GM21447 (cell line): ENCODE measurements at regions not wholly inside any gene's neighbourhood (a gene's known extent, or its start where the extent isn't known, plus 50 kb on each side); places are given as distances from the start of the nearest gene placed in this dataset.

ENCODE experiments used
- ATAC-seq: cut with Tn5 transposase; IDR thresholded peaks from one replicate; pipeline ENCODE4 v1.9.1; 2021; ENCODE audit not compliant: unreplicated experiment

GRCh38 chr6:155738602-155739105 is 283.0 kb upstream of the NOX3 start:
- no peak for ATAC-seq

GRCh38 chr6:155717374-155717773 is 261.7 kb upstream of the NOX3 start:
- ATAC-seq = no peak

DNA sequence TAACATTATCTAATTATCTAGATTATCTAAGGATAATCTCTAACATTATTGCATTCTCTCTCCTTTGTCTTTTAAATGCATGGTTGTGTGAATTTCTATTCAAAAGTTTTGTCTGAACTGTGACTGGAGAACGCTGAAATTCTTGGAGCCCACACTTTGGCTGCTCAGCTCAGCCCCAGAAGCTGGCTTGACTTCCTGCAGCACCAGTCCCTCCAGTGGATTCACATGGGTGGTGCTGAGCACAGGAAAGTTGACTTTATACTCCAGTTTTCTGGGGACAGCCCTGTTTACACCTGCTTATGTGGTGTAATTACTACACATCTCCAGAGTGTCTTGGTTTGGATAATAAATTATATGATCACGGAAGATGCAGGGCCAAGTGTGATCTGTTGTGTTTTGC is 255.1 kb upstream of the NOX3 start:
- no peak for ATAC-seq

DNA sequence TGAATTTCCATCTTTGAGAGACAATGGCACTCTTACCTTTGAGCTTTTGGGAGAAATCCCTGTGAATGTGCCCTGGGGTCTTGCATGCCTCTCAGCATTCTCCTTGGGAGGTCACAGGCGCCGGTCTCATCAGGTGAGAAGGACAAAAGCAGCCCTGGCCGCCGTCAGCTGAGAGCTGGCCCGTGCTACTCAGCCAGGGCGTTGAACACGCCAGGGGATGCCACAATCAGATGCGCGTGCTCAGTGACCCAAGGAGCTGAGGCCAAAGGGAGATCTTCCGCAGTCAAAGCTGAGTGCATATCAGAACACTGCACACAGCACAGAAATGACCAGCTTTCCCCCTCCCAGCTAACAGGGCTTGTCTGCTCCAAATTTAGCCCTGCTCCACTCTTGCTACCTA is 253.6 kb upstream of the NOX3 start:
- ATAC-seq = no peak

DNA sequence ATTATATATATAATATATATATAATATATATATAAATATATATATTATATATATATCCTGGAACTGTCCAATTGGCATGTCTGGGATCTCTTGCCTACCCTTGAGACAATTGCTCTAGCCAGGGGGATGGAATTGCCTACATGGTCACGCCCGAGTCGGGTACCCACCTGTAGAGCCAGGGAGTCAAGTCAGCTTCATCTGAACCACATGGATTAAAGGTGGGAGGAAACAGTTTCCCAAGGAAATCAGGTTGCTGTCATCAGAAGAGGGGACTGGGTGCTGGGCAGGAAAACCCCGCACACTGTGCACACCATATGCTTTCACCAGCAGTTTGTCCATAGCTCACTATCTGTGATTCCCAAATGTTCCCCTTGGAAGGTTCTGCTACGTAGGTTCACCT is 252.5 kb upstream of the NOX3 start:
- ATAC-seq = no peak

GRCh38 chr6:155706806-155707205 is 251.2 kb upstream of the NOX3 start:
- no peak for ATAC-seq

DNA sequence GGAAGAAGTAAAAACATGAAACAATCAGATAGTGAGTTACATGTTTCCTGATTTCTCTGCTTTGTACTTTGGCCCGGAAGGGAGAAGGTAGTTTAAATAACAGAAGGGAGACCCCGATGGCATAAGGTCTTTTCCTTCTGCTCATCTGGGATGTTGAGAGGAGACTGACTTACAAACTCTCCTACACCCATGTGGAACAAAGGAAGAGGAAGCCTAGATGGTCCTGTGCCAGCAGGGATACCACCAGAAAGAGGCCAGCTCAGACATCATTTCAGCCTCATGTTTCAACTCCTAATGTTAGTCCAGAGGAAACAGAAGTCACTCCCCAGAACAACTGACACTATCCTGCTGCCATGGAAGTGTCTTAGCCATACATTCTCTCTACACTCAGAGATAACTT is 250.7 kb upstream of the NOX3 start:
- ATAC-seq = no peak

GRCh38 chr6:155701342-155701741 is 245.7 kb upstream of the NOX3 start:
- no peak for ATAC-seq

DNA sequence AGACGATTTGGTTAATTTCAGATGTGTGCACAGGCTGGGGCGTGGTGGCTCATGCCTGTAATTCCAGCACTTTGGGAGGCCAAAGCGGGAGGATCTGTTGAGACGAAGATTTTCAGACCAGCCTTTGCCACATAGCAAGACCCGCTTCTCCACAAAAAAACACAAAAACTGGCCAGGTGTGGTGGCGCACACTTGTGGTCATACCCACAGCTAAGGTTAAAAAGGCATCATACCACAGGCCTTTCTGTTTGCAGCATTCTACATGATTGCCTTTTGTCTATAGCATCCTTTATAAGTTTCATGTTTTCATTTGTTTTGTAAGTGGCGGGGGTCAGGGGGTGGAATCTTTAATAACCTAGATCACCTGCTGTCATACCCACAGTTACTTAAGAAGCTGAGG is 239.9 kb upstream of the NOX3 start:
- ATAC-seq = no peak

DNA sequence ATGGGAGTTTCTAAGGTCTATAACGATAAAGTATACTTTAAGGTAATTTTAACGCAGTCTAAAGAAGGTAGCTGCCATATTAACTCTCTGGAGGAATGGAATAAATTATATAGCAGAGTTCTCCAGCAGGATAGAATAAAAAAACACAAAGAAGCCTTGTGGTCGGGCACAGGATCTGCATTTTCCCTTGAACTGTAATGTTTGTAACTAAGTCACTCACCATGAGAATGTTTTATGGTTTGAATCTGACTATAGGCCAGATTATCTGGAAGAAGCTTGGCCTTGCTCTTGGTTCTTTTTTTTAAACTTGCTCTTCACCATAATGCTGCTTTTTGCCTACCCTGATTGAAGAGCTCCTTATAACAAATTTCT is 238.8 kb upstream of the NOX3 start:
- ATAC-seq = no peak

GRCh38 chr6:155693573-155694418 is 238.2 kb upstream of the NOX3 start:
- no peak for ATAC-seq

- no peak for ATAC-seq
Observed at GRCh38 chr6:155690820-155691219, 235.2 kb upstream of the NOX3 start.

DNA sequence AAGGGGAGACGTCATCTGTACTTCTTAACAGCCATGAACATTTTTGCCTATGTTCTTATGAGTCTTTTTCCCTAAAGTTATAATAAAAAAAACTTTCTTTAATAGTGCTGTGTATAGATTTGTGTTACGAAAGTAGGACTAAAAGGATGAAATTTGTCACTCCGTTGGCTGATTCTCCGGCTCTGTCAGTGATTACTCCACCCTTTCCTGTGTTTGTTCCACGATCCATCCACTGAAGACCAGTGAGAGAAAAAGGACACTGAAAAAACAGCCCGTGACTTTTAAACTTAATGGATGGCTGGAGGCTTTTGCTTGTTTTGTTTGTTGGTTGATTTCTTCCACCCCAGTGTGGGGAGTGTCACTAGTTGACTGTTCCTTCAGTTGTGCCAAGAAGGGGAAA is 232.0 kb upstream of the NOX3 start:
- ATAC-seq = no peak

DNA sequence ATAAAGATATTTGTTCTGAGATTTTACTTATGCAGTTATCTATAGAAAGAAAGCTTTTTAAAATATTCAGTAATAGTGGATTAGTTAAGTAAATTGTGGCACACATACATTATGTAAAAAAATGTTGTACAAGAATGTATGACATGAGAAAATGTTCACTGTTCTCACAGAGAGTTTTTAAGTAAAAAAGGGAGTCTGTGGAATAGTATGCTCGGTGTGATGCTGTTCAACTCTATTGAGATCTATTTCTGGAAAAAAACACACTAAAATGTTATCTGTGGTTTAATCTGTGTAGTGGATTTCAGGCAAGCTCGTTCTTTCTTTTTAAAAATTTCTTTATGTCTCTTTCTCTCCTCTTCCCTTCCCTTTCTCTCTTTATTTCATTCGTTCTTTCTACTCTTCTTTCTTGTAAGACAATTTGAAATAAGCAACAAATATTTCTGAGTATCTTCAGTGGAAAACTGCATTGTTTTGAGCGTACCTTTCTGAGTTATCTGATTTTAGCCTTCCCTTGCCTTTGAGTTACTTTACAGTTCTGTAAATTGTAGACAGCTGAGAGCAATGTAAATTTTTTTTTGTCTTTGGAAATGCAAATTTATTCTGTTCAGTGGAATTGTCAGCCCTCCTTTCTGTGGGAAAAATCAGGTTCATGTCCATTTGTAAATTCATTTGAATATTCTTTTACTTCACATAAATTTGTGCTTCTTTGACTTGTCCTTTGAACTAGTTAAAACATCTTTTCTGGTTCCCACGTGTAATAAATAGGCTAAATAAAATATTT is 229.0 kb upstream of the NOX3 start:
- no peak for ATAC-seq

DNA sequence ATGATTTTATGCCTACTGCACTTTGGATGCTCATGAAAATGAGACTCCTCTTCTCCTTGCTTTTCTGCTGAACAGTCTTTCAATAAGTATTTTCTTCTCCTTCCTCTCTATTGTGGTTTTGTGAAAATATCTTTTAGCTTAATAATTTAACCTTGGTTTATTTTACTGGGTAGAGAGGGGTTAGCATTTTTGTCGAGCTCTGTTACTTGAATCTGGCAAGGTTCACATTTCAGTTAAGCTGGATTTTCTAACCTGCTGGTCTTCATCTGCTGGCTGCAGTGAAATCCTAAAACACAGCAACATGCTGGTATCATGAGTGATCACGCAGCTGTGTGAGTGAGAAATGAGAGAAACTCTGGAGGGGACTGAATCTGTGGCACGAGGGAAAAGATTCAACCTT is 222.7 kb upstream of the NOX3 start:
- no peak for ATAC-seq

DNA sequence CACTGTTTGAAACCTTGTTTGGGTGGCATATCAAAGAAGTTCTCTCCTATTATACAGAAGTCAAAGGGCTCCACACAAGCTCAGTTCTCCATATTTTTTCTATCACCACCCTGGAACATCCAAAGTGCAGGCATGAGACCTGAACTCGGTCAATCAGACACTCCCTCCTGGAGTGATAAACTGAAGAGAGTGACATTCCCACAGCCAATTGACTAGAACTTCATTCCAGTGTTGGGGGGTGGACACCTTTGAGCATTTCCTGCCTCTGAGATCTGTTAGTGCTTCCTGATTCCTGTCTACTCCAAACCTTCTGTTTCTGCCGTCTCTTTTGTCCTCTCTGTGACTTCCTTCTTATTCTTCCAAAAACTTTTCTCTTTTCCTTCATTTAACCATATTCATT is 220.7 kb upstream of the NOX3 start:
- no peak for ATAC-seq

GRCh38 chr6:155670655-155671054 is 215.0 kb upstream of the NOX3 start:
- no peak for ATAC-seq

- no peak for ATAC-seq
Observed at GRCh38 chr6:155660251-155660977, 204.8 kb upstream of the NOX3 start.

DNA sequence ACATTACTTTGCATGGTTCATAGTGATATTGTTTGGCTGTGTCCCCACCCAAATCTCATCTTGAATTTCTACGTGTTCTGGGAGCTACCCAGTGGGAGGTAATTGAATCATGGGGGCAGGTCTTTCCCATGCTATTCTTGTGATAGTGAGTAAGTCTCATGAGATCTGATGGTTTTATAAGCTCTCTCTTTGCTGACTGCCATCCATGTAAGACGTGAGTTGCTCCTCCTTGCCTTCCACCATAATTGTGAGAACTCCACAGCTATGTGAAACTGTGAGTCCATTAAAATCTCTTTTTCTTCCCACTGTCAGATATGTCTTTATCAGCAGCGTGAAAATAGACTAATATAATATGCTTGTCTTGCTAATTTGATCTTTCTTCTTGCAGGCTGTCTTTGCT is 200.4 kb upstream of the NOX3 start:
- ATAC-seq = no peak

DNA sequence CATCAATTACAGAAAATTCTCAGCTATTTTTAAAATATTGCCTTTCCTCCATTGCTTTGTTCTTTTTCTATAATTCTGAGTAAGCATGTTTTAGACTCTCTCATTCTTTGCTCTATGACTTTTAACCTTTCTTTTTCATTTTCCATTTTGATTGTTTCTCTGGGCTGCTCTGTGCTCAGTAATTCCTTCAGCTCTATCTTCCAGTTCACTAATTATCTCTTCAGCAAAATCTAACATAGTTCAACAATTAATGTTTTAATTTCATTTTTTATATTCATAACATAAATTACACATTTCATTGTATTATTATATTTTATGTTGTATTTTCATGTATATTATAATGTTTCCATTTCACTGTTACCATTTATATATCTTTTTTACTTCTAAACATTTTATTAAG is 198.8 kb upstream of the NOX3 start:
- ATAC-seq = no peak

DNA sequence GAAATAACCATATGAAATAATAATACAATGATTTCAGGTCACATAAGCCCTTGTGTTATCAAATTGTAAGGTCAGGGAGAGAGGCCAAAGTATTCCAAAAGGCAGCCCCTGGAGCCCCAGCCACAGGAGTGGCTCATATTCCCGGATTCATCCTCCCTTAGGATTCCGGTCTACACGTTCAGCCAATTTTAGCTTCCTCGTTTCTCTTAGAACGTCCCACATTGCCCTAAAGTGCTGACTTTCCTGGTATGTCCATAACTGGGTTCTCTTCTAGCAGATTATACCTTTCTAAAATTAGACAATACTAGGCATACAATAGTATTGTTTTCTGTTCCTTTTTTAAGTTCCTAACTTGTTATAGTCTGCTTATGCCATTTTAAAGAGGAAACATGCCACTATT is 192.7 kb upstream of the NOX3 start:
- ATAC-seq = no peak

DNA sequence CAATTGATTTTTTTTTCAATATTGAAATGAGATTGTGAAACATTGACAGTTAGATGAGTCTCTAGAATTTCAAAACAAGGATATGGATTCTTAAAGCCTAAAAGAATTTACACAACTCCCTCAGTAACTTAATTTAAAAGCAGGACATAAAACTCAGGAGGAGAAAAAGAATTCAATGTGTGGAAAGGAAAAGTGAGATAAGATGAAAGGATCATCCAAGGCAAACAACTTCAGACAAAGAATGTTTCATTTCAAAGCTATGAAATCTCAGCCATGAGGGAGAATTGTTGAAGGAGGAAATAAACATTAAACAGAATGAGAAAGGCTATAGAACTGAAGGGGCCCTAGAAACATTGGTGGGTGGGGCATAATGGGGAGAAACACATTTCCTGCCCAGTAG is 191.7 kb upstream of the NOX3 start:
- no peak for ATAC-seq
